MM.1S (cell line): ENCODE measurements at regions not wholly inside any gene's neighbourhood (a gene's known extent, or its start where the extent isn't known, plus 50 kb on each side); places are given as distances from the start of the nearest gene placed in this dataset.

Experiments used
- EZH2phosphoT487 ChIP-seq: fragments of 300-600 bp; sonication (generic); IDR thresholded peaks from 2 replicates; pipeline ENCODE4 v1.6.1; 2018; ENCODE audit warnings: antibody characterized with exemption, low read length
- TF ChIP-seq, protein P1 (sequence below): fragments of 300-600 bp; sonication (generic); IDR thresholded peaks from 2 replicates; pipeline ENCODE4 v1.5.1; 2016; ENCODE audit warnings: antibody characterized with exemption, low read length, mixed read lengths

DNA sequence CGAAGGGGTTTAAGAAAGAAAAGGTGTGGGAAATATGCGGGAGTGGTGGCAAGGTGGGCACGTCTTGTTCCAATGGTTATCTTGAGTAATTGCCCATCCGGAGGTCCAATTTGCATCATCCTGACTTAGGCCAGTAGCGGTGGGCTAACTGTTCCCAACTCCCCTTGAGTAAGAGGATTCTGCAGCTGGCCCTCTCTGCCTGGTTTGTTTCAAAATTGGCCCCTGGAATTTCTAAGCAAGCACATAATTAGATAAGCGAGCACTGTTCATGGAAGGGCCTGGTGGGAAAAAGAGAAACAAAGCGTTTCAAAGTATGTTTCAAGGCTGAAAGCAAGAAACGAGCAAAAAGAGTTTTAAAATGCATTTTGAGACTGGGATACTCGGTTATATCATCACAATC, 198.2 kb downstream of the CEP135 start:
- TF ChIP-seq, protein P1, sequence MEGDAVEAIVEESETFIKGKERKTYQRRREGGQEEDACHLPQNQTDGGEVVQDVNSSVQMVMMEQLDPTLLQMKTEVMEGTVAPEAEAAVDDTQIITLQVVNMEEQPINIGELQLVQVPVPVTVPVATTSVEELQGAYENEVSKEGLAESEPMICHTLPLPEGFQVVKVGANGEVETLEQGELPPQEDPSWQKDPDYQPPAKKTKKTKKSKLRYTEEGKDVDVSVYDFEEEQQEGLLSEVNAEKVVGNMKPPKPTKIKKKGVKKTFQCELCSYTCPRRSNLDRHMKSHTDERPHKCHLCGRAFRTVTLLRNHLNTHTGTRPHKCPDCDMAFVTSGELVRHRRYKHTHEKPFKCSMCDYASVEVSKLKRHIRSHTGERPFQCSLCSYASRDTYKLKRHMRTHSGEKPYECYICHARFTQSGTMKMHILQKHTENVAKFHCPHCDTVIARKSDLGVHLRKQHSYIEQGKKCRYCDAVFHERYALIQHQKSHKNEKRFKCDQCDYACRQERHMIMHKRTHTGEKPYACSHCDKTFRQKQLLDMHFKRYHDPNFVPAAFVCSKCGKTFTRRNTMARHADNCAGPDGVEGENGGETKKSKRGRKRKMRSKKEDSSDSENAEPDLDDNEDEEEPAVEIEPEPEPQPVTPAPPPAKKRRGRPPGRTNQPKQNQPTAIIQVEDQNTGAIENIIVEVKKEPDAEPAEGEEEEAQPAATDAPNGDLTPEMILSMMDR = no peak
- TF ChIP-seq EZH2phosphoT487 = no peak
